ENCODE measurements at regions not wholly inside any gene's neighbourhood (a gene's known extent, or its start where the extent isn't known, plus 50 kb on each side); places are given as distances from the start of the nearest gene placed in this dataset.

GRCh38 chrX:137101273-137101990, 67.6 kb upstream of the GPR101 start:
- Histone ChIP-seq H3K27me3 (ENCODE audit: insufficient read depth, low read length) (no peaks in the 10 kb centered on the region), H3K4me1 (ENCODE audit: insufficient read depth, low read length) (no peaks in the 10 kb centered on the region), H3K9me3 (ENCODE audit: low read depth, low read length) (no peaks in the 10 kb centered on the region), H3K4me3 (ENCODE audit: low read length) (no peak overlapping the region)

All from mononuclear cell (primary cell).